ENCODE measurements at regions not wholly inside any gene's neighbourhood (a gene's known extent, or its start where the extent isn't known, plus 50 kb on each side); places are given as distances from the start of the nearest gene placed in this dataset.

DNA sequence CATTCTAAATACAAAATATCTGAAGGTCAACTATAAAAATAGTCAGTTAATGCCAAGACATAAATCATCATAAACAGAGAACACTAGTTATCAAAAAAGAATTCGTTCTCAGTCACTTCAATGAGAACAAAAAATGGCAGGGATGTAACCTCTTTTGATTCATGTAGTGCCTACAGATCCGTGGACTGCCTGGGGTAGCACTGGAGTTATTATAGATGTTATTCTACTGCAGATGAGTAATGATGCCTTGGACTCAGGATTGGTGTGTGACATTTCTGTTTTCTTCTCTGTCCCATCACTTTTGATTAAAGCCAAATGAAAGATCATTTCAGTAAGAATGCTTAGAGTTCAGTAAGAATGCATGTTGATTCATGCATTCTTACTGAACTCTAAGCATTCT, 440.4 kb downstream of the FAM133A start:
- Histone ChIP-seq H3K36me3 (no peaks in the 10 kb centered on the region), H3K9me3 (no peaks in the 10 kb centered on the region), H3K27ac (no peak overlapping the region), H3K4me3 (no peak overlapping the region), H3K27me3 (ENCODE audit: low read depth) (no peaks in the 10 kb centered on the region), H3K4me1 (no peaks in the 10 kb centered on the region)
- no peak for TF ChIP-seq CTCF (IDR thresholded peaks at IDR 0.05)
- ATAC-seq (no peak), DNase-seq (no peak)
- intact Hi-C loops (cut with DNase I) = no loop called here

DNA sequence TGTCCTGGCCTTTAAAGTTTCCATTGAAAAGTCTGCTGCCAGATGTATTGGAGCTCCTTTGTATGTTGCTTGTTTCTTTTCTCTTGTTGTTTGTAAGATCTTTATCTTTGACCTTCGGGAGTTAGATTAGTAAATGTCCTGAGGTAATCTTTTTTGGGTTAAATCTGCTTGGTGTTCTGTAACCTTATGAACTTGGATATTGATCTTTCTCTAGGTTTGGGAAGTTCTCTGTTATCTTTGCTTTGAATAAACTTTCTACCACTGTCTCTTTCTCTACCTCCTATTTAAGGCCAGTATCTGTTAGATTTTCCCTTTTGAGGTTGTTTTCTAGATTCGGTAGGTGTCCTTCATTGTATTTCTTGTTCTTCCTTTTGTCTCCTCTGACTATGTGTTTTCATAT, 447.8 kb downstream of the FAM133A start:
- intact Hi-C loops (cut with DNase I) = no loop called here
- no peaks in the 10 kb centered on the region for H3K9me3 ChIP-seq
- no peak for DNase-seq

GRCh38 chrX:94123062-94123461, 449.1 kb downstream of the FAM133A start:
- no peak for DNase-seq
- intact Hi-C loops (cut with DNase I) = no loop called here
- Histone ChIP-seq H3K4me3 (no peak overlapping the region), H3K9me3 (no peaks in the 10 kb centered on the region), H3K27ac (no peak overlapping the region), H3K27me3 (ENCODE audit: low read depth) (no peaks in the 10 kb centered on the region), H3K4me1 (no peaks in the 10 kb centered on the region), H3K36me3 (no peaks in the 10 kb centered on the region)
- no peak for TF ChIP-seq CTCF (IDR thresholded peaks at IDR 0.05)
- ATAC-seq = no peak

More for the DNA sequence above, 447.8 kb downstream of the FAM133A start:
- H3K27me3 ChIP-seq (ENCODE audit: low read depth) = no peaks in the 10 kb centered on the region
- H3K4me3 ChIP-seq = no peak overlapping the region
- no peak for ATAC-seq
- no peaks in the 10 kb centered on the region for H3K4me1 ChIP-seq
- TF ChIP-seq CTCF (IDR thresholded peaks at IDR 0.05) = no peak
- H3K36me3 ChIP-seq = no peaks in the 10 kb centered on the region
- no peak overlapping the region for H3K27ac ChIP-seq

DNA sequence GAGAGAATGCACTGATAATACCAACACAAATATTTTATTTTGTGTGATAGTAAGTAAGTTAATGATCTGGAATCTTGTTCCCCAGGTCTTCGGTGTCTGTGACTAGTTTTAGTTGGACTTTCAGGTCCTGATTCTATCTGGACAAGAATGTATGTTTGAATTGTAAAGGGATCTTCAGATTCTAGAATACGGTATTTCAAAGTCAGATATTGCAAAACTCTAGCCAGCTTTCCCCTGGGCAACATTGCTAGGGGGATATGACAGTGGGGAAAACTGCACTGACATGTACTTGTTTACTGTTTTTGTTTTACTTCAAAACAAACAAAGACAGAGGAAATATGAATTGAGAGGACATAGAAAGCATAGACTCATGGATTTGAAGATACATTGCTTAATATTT, 489.0 kb downstream of the FAM133A start:
- no peak for TF ChIP-seq CTCF (IDR thresholded peaks at IDR 0.05)
- DNase-seq (no peak), ATAC-seq (no peak)
- no peak overlapping the region for H3K4me3 ChIP-seq
- H3K27me3 ChIP-seq (ENCODE audit: low read depth) = no peaks in the 10 kb centered on the region
- H3K36me3 ChIP-seq = no peaks in the 10 kb centered on the region
- intact Hi-C loops (cut with DNase I) = no loop called here
- no peak overlapping the region for H3K27ac ChIP-seq
- no peaks in the 10 kb centered on the region for H3K4me1 ChIP-seq
- no peaks in the 10 kb centered on the region for H3K9me3 ChIP-seq

- no peaks in the 10 kb centered on the region for H3K9me3 ChIP-seq
- TF ChIP-seq CTCF (IDR thresholded peaks at IDR 0.05) = no peak
- intact Hi-C loops (cut with DNase I) = no loop called here
- DNase-seq = no peak
- H3K27ac ChIP-seq = no peak overlapping the region
- H3K36me3 ChIP-seq = no peaks in the 10 kb centered on the region
- ATAC-seq = no peak
- H3K4me1 ChIP-seq = no peaks in the 10 kb centered on the region
- no peak overlapping the region for H3K4me3 ChIP-seq
- H3K27me3 ChIP-seq (ENCODE audit: low read depth) = no peaks in the 10 kb centered on the region
These were observed 504.3 kb downstream of the FAM133A start for GRCh38 chrX:94178145-94178788.
